Breast epithelium (tissue), 3 donors: ENCODE measurements at regions not wholly inside any gene's neighbourhood (a gene's known extent, or its start where the extent isn't known, plus 50 kb on each side); places are given as distances from the start of the nearest gene placed in this dataset.

Experiments used
- CTCF ChIP-seq, 3 donors: fragments of 450-650 bp; IDR thresholded peaks; one replicate each; pipeline ENCODE4 v1.5.1; 2016 to 2017; ENCODE audit warnings: antibody characterized with exemption in 3 of 3, mild to moderate bottlenecking in 3 of 3, moderate library complexity in 3 of 3
- POLR2A ChIP-seq: fragments of 450-650 bp; IDR thresholded peaks from one replicate; pipeline ENCODE4 v1.6.1; 2016; ENCODE audit warnings: antibody characterized with exemption, mild to moderate bottlenecking, moderate library complexity
- POLR2AphosphoS5 ChIP-seq, 3 donors: sonication (generic); formaldehyde crosslinking; IDR thresholded peaks; one replicate each; pipeline ENCODE4 v1.6.1; 2017; ENCODE audit warnings: antibody characterized with exemption in 3 of 3

GRCh38 chr12:63403256-63403655 lies 252.3 kb upstream of the AVPR1A start:
- TF ChIP-seq POLR2AphosphoS5 (IDR thresholded peaks at IDR 0.05) (no peak), POLR2A (no peak), CTCF (IDR thresholded peaks at IDR 0.05) (no peak)
